Upper lobe of right lung (tissue), 1 donor: ENCODE measurements at regions not wholly inside any gene's neighbourhood (a gene's known extent, or its start where the extent isn't known, plus 50 kb on each side); places are given as distances from the start of the nearest gene placed in this dataset.
"Not testable (repeated sequence)": the region's sequence is repeated elsewhere in the genome, so short reads cannot be mapped to it uniquely, and the experiment has no call there.

ENCODE experiments used
- ATAC-seq: fragments of 200-7000 bp; cut with Tn5 transposase; one replicate; pipeline ENCODE4 v1.9.1; 2020; ENCODE audit warnings: mild to moderate bottlenecking, moderate library complexity
- DNase-seq: peaks from one replicate; pipeline ENCODE4 v3.0.0-alpha.2; 2020
- H3K27ac ChIP-seq: fragments of 200-600 bp; one replicate; pipeline ENCODE4 v1.8.0; 2022
- H3K27me3 ChIP-seq: fragments of 200-600 bp; one replicate; pipeline ENCODE4 v1.8.0; 2022; ENCODE audit warnings: mild to moderate bottlenecking
- H3K36me3 ChIP-seq: fragments of 200-600 bp; one replicate; pipeline ENCODE4 v1.8.0; 2022
- H3K4me1 ChIP-seq: fragments of 200-600 bp; one replicate; pipeline ENCODE4 v1.8.0; 2022
- H3K4me3 ChIP-seq: fragments of 200-600 bp; one replicate; pipeline ENCODE4 v1.8.0; 2022; ENCODE audit warnings: mild to moderate bottlenecking
- H3K9me3 ChIP-seq: fragments of 200-600 bp; one replicate; pipeline ENCODE4 v1.8.0; 2022
- CTCF ChIP-seq: fragments of 200-600 bp; IDR thresholded peaks from one replicate; pipeline ENCODE4 v1.8.0; 2022; ENCODE audit warnings: antibody characterized with exemption
- intact Hi-C: fragments of 100-400 bp; cut with DNase I; formaldehyde crosslinking; loops from one replicate; pipeline ENCODE4 v1.11.0; 2022
- donor health status: DM: no; HTN: yes; CAD: no; lungs with severe emphysema.

- DNase-seq (no peak), ATAC-seq (no peak)
- H3K4me1 ChIP-seq = no peaks in the 10 kb centered on the region
- no peak for TF ChIP-seq CTCF
- H3K27me3 ChIP-seq = no peaks in the 10 kb centered on the region
- intact Hi-C loops = no loop called here
- no peaks in the 10 kb centered on the region for H3K9me3 ChIP-seq
- no peaks in the 10 kb centered on the region for H3K36me3 ChIP-seq
- no peak overlapping the region for H3K4me3 ChIP-seq
- H3K27ac ChIP-seq = no peak overlapping the region
Observed at GRCh38 chr4:13678186-13678924, 50.8 kb upstream of the BOD1L1 start.

- no peaks in the 10 kb centered on the region for H3K36me3 ChIP-seq
- intact Hi-C loops = no loop called here
- H3K4me3 ChIP-seq = no peak overlapping the region
- no peak overlapping the region for H3K27ac ChIP-seq
- H3K9me3 ChIP-seq = no peaks in the 10 kb centered on the region
- ATAC-seq (no peak), DNase-seq (no peak)
- H3K27me3 ChIP-seq = no peaks in the 10 kb centered on the region
- TF ChIP-seq CTCF = no peak
- H3K4me1 ChIP-seq = no peaks in the 10 kb centered on the region
Observed at GRCh38 chr4:13681570-13681969, 54.0 kb upstream of the BOD1L1 start.

GRCh38 chr4:13694256-13694655, 66.7 kb upstream of the BOD1L1 start:
- intact Hi-C loops = no loop called here
- Histone ChIP-seq H3K36me3 (no peaks in the 10 kb centered on the region), H3K9me3 (no peaks in the 10 kb centered on the region), H3K27ac (no peak overlapping the region), H3K4me3 (no peak overlapping the region), H3K27me3 (no peaks in the 10 kb centered on the region), H3K4me1 (no peaks in the 10 kb centered on the region)
- DNase-seq (no peak), ATAC-seq (no peak)
- no peak for TF ChIP-seq CTCF

- Histone ChIP-seq H3K27ac (no peak overlapping the region), H3K4me3 (no peak overlapping the region), H3K9me3 (no peaks in the 10 kb centered on the region), H3K27me3 (no peaks in the 10 kb centered on the region), H3K4me1 (no peaks in the 10 kb centered on the region), H3K36me3 (no peaks in the 10 kb centered on the region)
- DNase-seq = no peak
- ATAC-seq = no peak
- intact Hi-C loops = no loop called here
- TF ChIP-seq CTCF = no peak
Observed at GRCh38 chr4:13698296-13698695, 70.8 kb upstream of the BOD1L1 start.

- no peak for TF ChIP-seq CTCF
- Histone ChIP-seq H3K27me3 (no peaks in the 10 kb centered on the region), H3K36me3 (no peaks in the 10 kb centered on the region), H3K4me1 (no peaks in the 10 kb centered on the region), H3K4me3 (no peak overlapping the region), H3K9me3 (no peaks in the 10 kb centered on the region), H3K27ac (no peak overlapping the region)
- intact Hi-C loops = no loop called here
- DNase-seq = no peak
- no peak for ATAC-seq
Observed at GRCh38 chr4:13700021-13700857, 72.7 kb upstream of the BOD1L1 start.

- H3K4me1 ChIP-seq, H3K27me3 ChIP-seq, H3K9me3 ChIP-seq, ATAC-seq, H3K27ac ChIP-seq, DNase-seq, H3K36me3 ChIP-seq, intact Hi-C loops, H3K4me3 ChIP-seq: not testable (repeated sequence)
Observed at GRCh38 chr4:13700858-13701140, 73.3 kb upstream of the BOD1L1 start.
